Gastroesophageal sphincter (tissue), 3 donors: ENCODE measurements at regions not wholly inside any gene's neighbourhood (a gene's known extent, or its start where the extent isn't known, plus 50 kb on each side); places are given as distances from the start of the nearest gene placed in this dataset.

Experiments used
- CTCF ChIP-seq, 4 experiments: fragments of 200-600 bp in 2 of 4; fragments of 450-650 bp in 2 of 4; sonication (generic) in 1 of 4; IDR thresholded peaks; one replicate each; pipeline ENCODE4 v1.5.1; 2017 to 2019; ENCODE audit warnings: antibody characterized with exemption in 4 of 4, mild to moderate bottlenecking in 2 of 4, moderate library complexity in 2 of 4
- POLR2AphosphoS5 ChIP-seq: sonication (generic); formaldehyde crosslinking; IDR thresholded peaks from one replicate; pipeline ENCODE4 v1.6.1; 2017; ENCODE audit warnings: antibody characterized with exemption

GRCh38 chr10:36802490-36803153 is 322.8 kb upstream of the ANKRD30A start:
- TF ChIP-seq CTCF (IDR thresholded peaks at IDR 0.05) (no peak), POLR2AphosphoS5 (no peak)
